Astrocyte (in vitro differentiated cells and primary cell): ENCODE measurements at regions not wholly inside any gene's neighbourhood (a gene's known extent, or its start where the extent isn't known, plus 50 kb on each side); places are given as distances from the start of the nearest gene placed in this dataset.

Experiments used
- EZH2 ChIP-seq: IDR thresholded peaks from 2 replicates; pipeline ENCODE4 v1.6.1; 2012; ENCODE audit warnings: mild to moderate bottlenecking, low read length, inconsistent platforms; ENCODE audit not compliant: insufficient read depth
- TF ChIP-seq, protein P1 (sequence below): IDR thresholded peaks from 2 replicates; pipeline ENCODE4 v1.5.1; 2011; ENCODE audit warnings: low read depth, mild to moderate bottlenecking, inconsistent platforms, low read length, moderate library complexity; ENCODE audit not compliant: insufficient read depth

DNA sequence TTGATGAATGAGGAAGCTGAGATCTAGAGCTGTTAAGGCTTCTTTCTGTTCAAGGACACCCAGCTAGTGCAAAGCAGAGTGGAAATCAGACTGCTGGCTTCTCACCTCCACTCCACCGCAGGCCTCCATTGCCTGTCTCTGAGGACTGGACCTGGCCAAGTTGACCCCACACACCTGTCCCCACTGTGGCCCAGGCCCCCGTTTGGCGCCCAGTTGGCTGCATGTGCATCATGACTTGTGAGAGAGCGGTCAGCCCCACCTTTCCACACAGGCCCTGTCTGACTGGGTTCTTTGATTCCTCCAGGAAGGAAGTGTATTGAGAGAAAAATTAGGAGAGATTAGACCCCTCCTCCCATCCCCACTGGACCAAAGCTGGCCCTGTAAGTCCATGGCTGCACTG, 206.3 kb upstream of the TLE3 start:
- TF ChIP-seq, protein P1, sequence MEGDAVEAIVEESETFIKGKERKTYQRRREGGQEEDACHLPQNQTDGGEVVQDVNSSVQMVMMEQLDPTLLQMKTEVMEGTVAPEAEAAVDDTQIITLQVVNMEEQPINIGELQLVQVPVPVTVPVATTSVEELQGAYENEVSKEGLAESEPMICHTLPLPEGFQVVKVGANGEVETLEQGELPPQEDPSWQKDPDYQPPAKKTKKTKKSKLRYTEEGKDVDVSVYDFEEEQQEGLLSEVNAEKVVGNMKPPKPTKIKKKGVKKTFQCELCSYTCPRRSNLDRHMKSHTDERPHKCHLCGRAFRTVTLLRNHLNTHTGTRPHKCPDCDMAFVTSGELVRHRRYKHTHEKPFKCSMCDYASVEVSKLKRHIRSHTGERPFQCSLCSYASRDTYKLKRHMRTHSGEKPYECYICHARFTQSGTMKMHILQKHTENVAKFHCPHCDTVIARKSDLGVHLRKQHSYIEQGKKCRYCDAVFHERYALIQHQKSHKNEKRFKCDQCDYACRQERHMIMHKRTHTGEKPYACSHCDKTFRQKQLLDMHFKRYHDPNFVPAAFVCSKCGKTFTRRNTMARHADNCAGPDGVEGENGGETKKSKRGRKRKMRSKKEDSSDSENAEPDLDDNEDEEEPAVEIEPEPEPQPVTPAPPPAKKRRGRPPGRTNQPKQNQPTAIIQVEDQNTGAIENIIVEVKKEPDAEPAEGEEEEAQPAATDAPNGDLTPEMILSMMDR, result no peak
- no peak for TF ChIP-seq EZH2
